ENCODE measurements at regions not wholly inside any gene's neighbourhood (a gene's known extent, or its start where the extent isn't known, plus 50 kb on each side); places are given as distances from the start of the nearest gene placed in this dataset.

- Histone ChIP-seq H3K27me3 (ENCODE audit: control insufficient read depth, insufficient read depth, low read length) (no peaks in the 10 kb centered on the region), H3K9ac (ENCODE audit: low read length) (no peak overlapping the region), H3K9me3 (ENCODE audit: control insufficient read depth, insufficient read depth, low read depth, low read length) (no peaks in the 10 kb centered on the region), H3K4me3 (ENCODE audit: low read depth, low read length) (no peak overlapping the region), H3K36me3 (ENCODE audit: control insufficient read depth, insufficient read depth, low read length) (no peaks in the 10 kb centered on the region), H3K4me1 (ENCODE audit: control insufficient read depth, insufficient read depth, low read length) (no peaks in the 10 kb centered on the region), H3K27ac (ENCODE audit: low read depth, low read length) (no peak overlapping the region)
Measured at GRCh38 chr2:129437725-129438124, 541.7 kb upstream of the RAB6C start.

GRCh38 chr2:129438501-129439057 is 540.9 kb upstream of the RAB6C start:
- Histone ChIP-seq H3K9ac (ENCODE audit: low read length) (no peak overlapping the region), H3K9me3 (ENCODE audit: control insufficient read depth, insufficient read depth, low read depth, low read length) (no peaks in the 10 kb centered on the region), H3K27me3 (ENCODE audit: control insufficient read depth, insufficient read depth, low read length) (no peaks in the 10 kb centered on the region), H3K27ac (ENCODE audit: low read depth, low read length) (no peak overlapping the region), H3K4me1 (ENCODE audit: control insufficient read depth, insufficient read depth, low read length) (no peaks in the 10 kb centered on the region), H3K4me3 (ENCODE audit: low read depth, low read length) (no peak overlapping the region), H3K36me3 (ENCODE audit: control insufficient read depth, insufficient read depth, low read length) (no peaks in the 10 kb centered on the region)

GRCh38 chr2:129439406-129440302 is 539.8 kb upstream of the RAB6C start:
- Histone ChIP-seq H3K9ac (ENCODE audit: low read length) (no peak overlapping the region), H3K27me3 (ENCODE audit: control insufficient read depth, insufficient read depth, low read length) (no peaks in the 10 kb centered on the region), H3K4me1 (ENCODE audit: control insufficient read depth, insufficient read depth, low read length) (no peaks in the 10 kb centered on the region), H3K36me3 (ENCODE audit: control insufficient read depth, insufficient read depth, low read length) (no peaks in the 10 kb centered on the region), H3K27ac (ENCODE audit: low read depth, low read length) (no peak overlapping the region), H3K4me3 (ENCODE audit: low read depth, low read length) (no peak overlapping the region), H3K9me3 (ENCODE audit: control insufficient read depth, insufficient read depth, low read depth, low read length) (no peaks in the 10 kb centered on the region)

GRCh38 chr2:129441610-129442009 is 537.9 kb upstream of the RAB6C start:
- Histone ChIP-seq H3K27ac (ENCODE audit: low read depth, low read length) (no peak overlapping the region), H3K4me3 (ENCODE audit: low read depth, low read length) (no peak overlapping the region), H3K36me3 (ENCODE audit: control insufficient read depth, insufficient read depth, low read length) (no peaks in the 10 kb centered on the region), H3K27me3 (ENCODE audit: control insufficient read depth, insufficient read depth, low read length) (no peaks in the 10 kb centered on the region), H3K9ac (ENCODE audit: low read length) (no peak overlapping the region), H3K9me3 (ENCODE audit: control insufficient read depth, insufficient read depth, low read depth, low read length) (no peaks in the 10 kb centered on the region), H3K4me1 (ENCODE audit: control insufficient read depth, insufficient read depth, low read length) (no peaks in the 10 kb centered on the region)

GRCh38 chr2:129443235-129443864 is 536.1 kb upstream of the RAB6C start:
- H3K36me3 ChIP-seq (ENCODE audit: control insufficient read depth, insufficient read depth, low read length) = no peaks in the 10 kb centered on the region
- no peak overlapping the region for H3K27ac ChIP-seq (ENCODE audit: low read depth, low read length)
- H3K9ac ChIP-seq (ENCODE audit: low read length) = no peak overlapping the region
- H3K9me3 ChIP-seq (ENCODE audit: control insufficient read depth, insufficient read depth, low read depth, low read length) = no peaks in the 10 kb centered on the region
- no peaks in the 10 kb centered on the region for H3K4me1 ChIP-seq (ENCODE audit: control insufficient read depth, insufficient read depth, low read length)
- H3K4me3 ChIP-seq (ENCODE audit: low read depth, low read length) = no peak overlapping the region
- H3K27me3 ChIP-seq (ENCODE audit: control insufficient read depth, insufficient read depth, low read length) = no peaks in the 10 kb centered on the region

- H3K4me3 ChIP-seq (ENCODE audit: low read depth, low read length) = no peak overlapping the region
- H3K27me3 ChIP-seq (ENCODE audit: control insufficient read depth, insufficient read depth, low read length) = no peaks in the 10 kb centered on the region
- H3K36me3 ChIP-seq (ENCODE audit: control insufficient read depth, insufficient read depth, low read length) = no peaks in the 10 kb centered on the region
- no peaks in the 10 kb centered on the region for H3K4me1 ChIP-seq (ENCODE audit: control insufficient read depth, insufficient read depth, low read length)
- no peak overlapping the region for H3K27ac ChIP-seq (ENCODE audit: low read depth, low read length)
- no peak overlapping the region for H3K9ac ChIP-seq (ENCODE audit: low read length)
- no peaks in the 10 kb centered on the region for H3K9me3 ChIP-seq (ENCODE audit: control insufficient read depth, insufficient read depth, low read depth, low read length)
Measured at GRCh38 chr2:129443865-129444739, 535.4 kb upstream of the RAB6C start.

GRCh38 chr2:129444751-129445150 is 534.7 kb upstream of the RAB6C start:
- no peaks in the 10 kb centered on the region for H3K4me1 ChIP-seq (ENCODE audit: control insufficient read depth, insufficient read depth, low read length)
- H3K9me3 ChIP-seq (ENCODE audit: control insufficient read depth, insufficient read depth, low read depth, low read length) = no peaks in the 10 kb centered on the region
- H3K27me3 ChIP-seq (ENCODE audit: control insufficient read depth, insufficient read depth, low read length) = no peaks in the 10 kb centered on the region
- no peak overlapping the region for H3K9ac ChIP-seq (ENCODE audit: low read length)
- H3K36me3 ChIP-seq (ENCODE audit: control insufficient read depth, insufficient read depth, low read length) = no peaks in the 10 kb centered on the region
- H3K4me3 ChIP-seq (ENCODE audit: low read depth, low read length) = no peak overlapping the region
- no peak overlapping the region for H3K27ac ChIP-seq (ENCODE audit: low read depth, low read length)

- H3K9me3 ChIP-seq (ENCODE audit: control insufficient read depth, insufficient read depth, low read depth, low read length) = no peaks in the 10 kb centered on the region
- H3K27me3 ChIP-seq (ENCODE audit: control insufficient read depth, insufficient read depth, low read length) = no peaks in the 10 kb centered on the region
- H3K4me3 ChIP-seq (ENCODE audit: low read depth, low read length) = no peak overlapping the region
- no peaks in the 10 kb centered on the region for H3K36me3 ChIP-seq (ENCODE audit: control insufficient read depth, insufficient read depth, low read length)
- no peak overlapping the region for H3K9ac ChIP-seq (ENCODE audit: low read length)
- H3K27ac ChIP-seq (ENCODE audit: low read depth, low read length) = no peak overlapping the region
- no peaks in the 10 kb centered on the region for H3K4me1 ChIP-seq (ENCODE audit: control insufficient read depth, insufficient read depth, low read length)
Measured at GRCh38 chr2:129456691-129457090, 522.8 kb upstream of the RAB6C start.

- H3K36me3 ChIP-seq (ENCODE audit: control insufficient read depth, insufficient read depth, low read length) = no peaks in the 10 kb centered on the region
- no peak overlapping the region for H3K9ac ChIP-seq (ENCODE audit: low read length)
- H3K9me3 ChIP-seq (ENCODE audit: control insufficient read depth, insufficient read depth, low read depth, low read length) = no peaks in the 10 kb centered on the region
- no peaks in the 10 kb centered on the region for H3K27me3 ChIP-seq (ENCODE audit: control insufficient read depth, insufficient read depth, low read length)
- no peaks in the 10 kb centered on the region for H3K4me1 ChIP-seq (ENCODE audit: control insufficient read depth, insufficient read depth, low read length)
- H3K4me3 ChIP-seq (ENCODE audit: low read depth, low read length) = no peak overlapping the region
- no peak overlapping the region for H3K27ac ChIP-seq (ENCODE audit: low read depth, low read length)
Measured at GRCh38 chr2:129457277-129457818, 522.1 kb upstream of the RAB6C start.

- no peak overlapping the region for H3K4me3 ChIP-seq (ENCODE audit: low read depth, low read length)
- no peaks in the 10 kb centered on the region for H3K9me3 ChIP-seq (ENCODE audit: control insufficient read depth, insufficient read depth, low read depth, low read length)
- no peaks in the 10 kb centered on the region for H3K4me1 ChIP-seq (ENCODE audit: control insufficient read depth, insufficient read depth, low read length)
- H3K27ac ChIP-seq (ENCODE audit: low read depth, low read length) = no peak overlapping the region
- no peaks in the 10 kb centered on the region for H3K36me3 ChIP-seq (ENCODE audit: control insufficient read depth, insufficient read depth, low read length)
- no peak overlapping the region for H3K9ac ChIP-seq (ENCODE audit: low read length)
- H3K27me3 ChIP-seq (ENCODE audit: control insufficient read depth, insufficient read depth, low read length) = no peaks in the 10 kb centered on the region
Measured at GRCh38 chr2:129458006-129458405, 521.5 kb upstream of the RAB6C start.
